Prostate gland (tissue), 2 donors: ENCODE measurements at regions not wholly inside any gene's neighbourhood (a gene's known extent, or its start where the extent isn't known, plus 50 kb on each side); places are given as distances from the start of the nearest gene placed in this dataset.

ENCODE experiments used
- CTCF ChIP-seq, 4 experiments: fragments of 200-600 bp in 2 of 4; fragments of 450-650 bp in 2 of 4; sonication (generic) in 2 of 4; IDR thresholded peaks; 1 replicate in 3 of 4; 2 replicates in 1 of 4; pipeline ENCODE4 v1.5.1; 2016 to 2019; ENCODE audit warnings: antibody characterized with exemption in 4 of 4, mild to moderate bottlenecking in 2 of 4, moderate library complexity in 2 of 4
- POLR2A ChIP-seq: fragments of 450-650 bp; IDR thresholded peaks from one replicate; pipeline ENCODE4 v1.6.1; 2016; ENCODE audit warnings: antibody characterized with exemption, mild to moderate bottlenecking
- POLR2AphosphoS5 ChIP-seq: sonication (generic); formaldehyde crosslinking; IDR thresholded peaks from one replicate; pipeline ENCODE4 v1.6.1; 2017; ENCODE audit warnings: antibody characterized with exemption

- TF ChIP-seq CTCF (IDR thresholded peaks at IDR 0.05) = no peak
- no peak for TF ChIP-seq POLR2AphosphoS5
- no peak for TF ChIP-seq POLR2A
These were observed 74.7 kb upstream of the TNFAIP3 start for GRCh38 chr6:137792160-137793033.
